ENCODE measurements at regions not wholly inside any gene's neighbourhood (a gene's known extent, or its start where the extent isn't known, plus 50 kb on each side); places are given as distances from the start of the nearest gene placed in this dataset.
"Not testable (repeated sequence)": the region's sequence is repeated elsewhere in the genome, so short reads cannot be mapped to it uniquely, and the experiment has no call there.

DNA sequence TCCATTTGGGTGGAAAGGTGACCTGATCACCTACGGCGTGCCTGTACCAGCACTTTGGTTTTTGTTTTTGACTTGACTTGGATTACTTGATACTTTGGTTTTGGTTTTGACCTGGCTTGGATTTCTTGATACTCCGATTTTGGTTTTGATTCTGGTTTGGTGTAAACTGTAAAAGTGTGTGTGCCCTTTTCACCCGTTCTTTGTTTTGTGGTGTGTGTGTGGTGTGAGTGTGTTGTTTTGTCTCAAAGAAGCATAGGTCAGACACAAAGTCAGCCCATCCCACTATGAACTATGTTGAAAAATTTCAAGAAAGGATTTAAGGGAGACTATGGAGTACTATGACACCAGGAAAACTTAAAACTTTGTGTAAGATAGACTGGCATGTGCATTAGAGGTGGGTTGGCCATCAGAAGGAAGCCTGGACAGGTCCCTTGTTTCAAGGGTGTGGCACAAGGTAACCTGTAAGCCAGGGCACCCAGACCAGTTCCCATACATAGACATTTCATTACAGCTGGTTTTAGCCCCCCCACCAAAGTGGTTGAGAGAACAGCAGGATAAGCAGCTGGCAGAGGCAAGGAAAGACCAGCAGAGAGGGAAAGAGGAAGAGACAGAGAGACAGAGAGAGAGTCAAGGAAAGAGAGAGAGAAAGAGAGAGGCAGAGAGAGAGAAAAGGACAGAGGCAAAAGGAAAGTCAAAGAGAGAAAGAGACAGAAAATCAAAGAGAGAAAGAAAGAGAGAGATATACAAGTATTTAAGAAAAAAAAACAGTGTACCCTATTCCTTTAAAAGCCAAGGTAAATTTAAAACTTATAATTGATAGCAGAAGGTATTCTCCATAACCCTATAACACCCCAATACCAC lies 187.9 kb upstream of the NDUFV2 start:
- TF ChIP-seq, protein P1, sequence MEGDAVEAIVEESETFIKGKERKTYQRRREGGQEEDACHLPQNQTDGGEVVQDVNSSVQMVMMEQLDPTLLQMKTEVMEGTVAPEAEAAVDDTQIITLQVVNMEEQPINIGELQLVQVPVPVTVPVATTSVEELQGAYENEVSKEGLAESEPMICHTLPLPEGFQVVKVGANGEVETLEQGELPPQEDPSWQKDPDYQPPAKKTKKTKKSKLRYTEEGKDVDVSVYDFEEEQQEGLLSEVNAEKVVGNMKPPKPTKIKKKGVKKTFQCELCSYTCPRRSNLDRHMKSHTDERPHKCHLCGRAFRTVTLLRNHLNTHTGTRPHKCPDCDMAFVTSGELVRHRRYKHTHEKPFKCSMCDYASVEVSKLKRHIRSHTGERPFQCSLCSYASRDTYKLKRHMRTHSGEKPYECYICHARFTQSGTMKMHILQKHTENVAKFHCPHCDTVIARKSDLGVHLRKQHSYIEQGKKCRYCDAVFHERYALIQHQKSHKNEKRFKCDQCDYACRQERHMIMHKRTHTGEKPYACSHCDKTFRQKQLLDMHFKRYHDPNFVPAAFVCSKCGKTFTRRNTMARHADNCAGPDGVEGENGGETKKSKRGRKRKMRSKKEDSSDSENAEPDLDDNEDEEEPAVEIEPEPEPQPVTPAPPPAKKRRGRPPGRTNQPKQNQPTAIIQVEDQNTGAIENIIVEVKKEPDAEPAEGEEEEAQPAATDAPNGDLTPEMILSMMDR (IDR thresholded peaks at IDR 0.05), result not testable (repeated sequence)
- not testable (repeated sequence) for TF ChIP-seq EP300, POLR2AphosphoS5 (IDR thresholded peaks at IDR 0.05)
